Fibroblast of skin of left biceps (primary cell): ENCODE measurements at regions not wholly inside any gene's neighbourhood (a gene's known extent, or its start where the extent isn't known, plus 50 kb on each side); places are given as distances from the start of the nearest gene placed in this dataset.
"Not testable (repeated sequence)": the region's sequence is repeated elsewhere in the genome, so short reads cannot be mapped to it uniquely, and the experiment has no call there.

ENCODE experiments used
- DNase-seq, 2 experiments: peaks; one replicate each; pipeline ENCODE4 v3.0.0-alpha.2; 2013; ENCODE audit warnings: low read depth in 2 of 2

- DNase-seq = no peak
These were observed 51.1 kb upstream of the NUDT6 start for GRCh38 chr4:122973465-122973864.

DNA sequence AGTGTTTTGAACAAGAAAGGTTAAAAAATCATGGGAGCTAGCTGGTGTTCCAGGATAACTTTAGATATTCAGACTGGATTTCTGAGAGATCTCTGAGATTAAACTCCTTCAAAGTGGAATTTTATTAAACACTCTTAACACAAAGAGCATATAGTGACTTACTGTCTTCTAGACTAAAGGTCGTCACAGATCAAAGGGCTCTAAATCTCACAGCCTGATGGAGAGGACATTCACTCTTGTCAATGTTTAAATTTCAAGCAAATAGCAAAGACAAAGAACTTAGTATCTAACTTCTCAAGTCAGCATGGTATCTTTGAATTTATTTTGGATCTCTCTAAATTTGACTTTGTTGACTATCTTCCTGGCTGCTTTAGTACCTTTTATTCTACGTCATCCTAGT is 53.7 kb upstream of the NUDT6 start:
- DNase-seq = no peak

DNA sequence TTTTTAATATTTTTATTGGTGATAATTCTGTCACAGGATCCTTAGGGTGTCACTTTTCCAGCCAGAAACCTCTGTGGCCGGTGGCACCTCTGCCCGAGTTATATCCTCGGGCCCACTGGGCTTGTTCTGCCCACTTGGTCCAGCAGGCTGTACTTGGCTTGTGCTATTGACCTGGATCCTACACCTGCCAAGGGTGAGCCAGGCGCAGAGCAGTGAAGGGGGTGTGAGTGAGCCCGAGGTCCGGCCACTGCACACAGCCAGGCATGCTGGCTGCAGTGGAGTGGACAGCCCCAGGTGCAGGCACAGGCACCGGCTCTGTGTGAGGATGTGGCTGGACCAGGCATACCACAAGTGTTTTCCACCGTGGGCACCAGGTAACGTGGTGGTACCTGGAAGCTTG is 54.7 kb upstream of the NUDT6 start:
- no peak for DNase-seq

- no peak for DNase-seq
These were observed 55.7 kb upstream of the NUDT6 start for GRCh38 chr4:122978109-122978508.

- no peak for DNase-seq
These were observed 56.4 kb upstream of the NUDT6 start for GRCh38 chr4:122978789-122979188.

GRCh38 chr4:122980860-122981259 is 58.5 kb upstream of the NUDT6 start:
- no peak for DNase-seq

DNA sequence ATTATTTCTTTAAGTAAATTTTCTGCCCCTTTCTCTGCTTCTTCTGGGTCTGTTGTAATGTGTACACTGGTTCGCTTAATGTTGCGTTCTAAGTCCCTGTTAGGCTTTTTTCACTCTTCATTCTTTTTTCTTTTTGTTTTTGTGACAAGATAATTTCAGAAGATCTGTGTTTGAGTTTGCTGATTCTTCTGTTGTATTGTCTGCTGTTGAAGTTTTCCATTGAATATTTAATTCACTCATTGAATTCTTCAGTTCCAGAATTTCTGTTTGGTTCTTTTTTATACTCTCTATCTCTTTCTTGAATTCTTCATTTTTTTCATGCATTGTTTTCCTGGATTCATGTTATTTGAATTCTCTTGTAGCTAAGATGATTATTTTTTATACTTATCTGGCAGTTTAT is 66.3 kb upstream of the NUDT6 start:
- DNase-seq = no peak

- DNase-seq = no peak
These were observed 68.5 kb upstream of the NUDT6 start for GRCh38 chr4:122990891-122991290.

DNA sequence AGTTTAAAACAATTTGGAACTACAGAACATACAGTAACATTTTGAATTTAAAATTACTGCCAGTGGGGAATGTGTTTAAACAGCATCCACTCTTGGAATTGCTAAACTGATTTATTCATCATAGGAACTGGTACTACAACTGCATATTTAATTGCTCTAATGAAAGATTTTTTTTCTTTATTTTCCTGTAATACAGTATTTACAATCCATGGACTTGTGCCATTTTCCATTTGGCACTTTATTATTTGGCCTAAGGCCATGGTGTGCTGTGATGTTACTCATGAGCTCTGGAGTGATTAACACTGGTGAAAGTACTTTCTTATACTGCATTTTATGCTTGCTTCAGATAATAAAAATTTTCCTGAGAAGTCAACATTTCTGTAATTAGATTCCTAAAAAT is 69.7 kb upstream of the NUDT6 start:
- peak; percentile 5 to 8 for DNase-seq

DNA sequence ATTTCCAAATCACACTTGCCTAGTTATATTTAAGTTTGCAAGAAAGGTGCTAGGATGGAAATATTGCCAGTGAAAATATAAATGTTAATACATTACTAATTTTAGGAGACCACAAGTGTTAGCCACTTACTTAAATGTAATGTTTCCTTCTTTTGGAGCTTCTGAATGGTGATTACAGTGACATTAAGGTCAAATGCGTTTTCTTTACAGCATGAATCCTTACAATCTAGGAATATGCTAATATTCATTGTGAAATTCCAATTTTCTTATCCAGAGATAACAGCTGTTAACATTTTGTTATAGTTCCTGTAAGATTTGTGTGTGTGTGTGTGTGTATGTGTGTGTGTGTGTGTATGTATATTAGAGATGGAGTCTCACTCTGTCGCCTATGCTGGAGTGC is 70.2 kb upstream of the NUDT6 start:
- DNase-seq = no peak

- no peak for DNase-seq
These were observed 74.0 kb upstream of the NUDT6 start for GRCh38 chr4:122996350-122996749.

DNA sequence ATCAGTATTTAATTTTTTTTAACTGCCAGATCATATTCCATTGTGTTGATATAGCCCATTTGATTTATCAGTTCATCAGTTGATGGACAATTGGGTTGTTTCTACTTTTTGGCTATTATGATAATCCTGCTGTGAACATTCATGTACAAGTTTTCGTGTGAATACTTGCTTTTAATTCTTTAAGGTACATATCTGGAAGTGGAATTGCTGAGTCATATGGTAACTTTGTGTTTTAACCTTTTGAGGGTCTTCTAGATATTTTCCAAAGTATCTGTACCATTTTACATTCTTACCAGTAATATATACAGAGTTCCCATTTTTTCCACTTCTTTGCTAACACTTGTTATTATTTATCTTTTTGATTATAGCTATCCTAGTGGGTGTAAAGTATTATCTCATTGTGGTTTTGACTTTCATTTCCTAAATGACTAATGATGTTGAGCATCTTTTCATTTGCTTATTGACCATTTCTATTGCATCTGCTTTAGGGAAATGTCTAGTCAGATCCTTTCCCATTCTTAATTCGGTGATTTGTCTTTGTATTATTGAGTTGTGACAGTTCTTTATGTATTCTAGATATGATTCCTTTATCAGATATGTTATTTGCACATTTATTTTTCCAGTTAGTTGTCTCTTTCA is 75.2 kb upstream of the NUDT6 start:
- no peak for DNase-seq

DNA sequence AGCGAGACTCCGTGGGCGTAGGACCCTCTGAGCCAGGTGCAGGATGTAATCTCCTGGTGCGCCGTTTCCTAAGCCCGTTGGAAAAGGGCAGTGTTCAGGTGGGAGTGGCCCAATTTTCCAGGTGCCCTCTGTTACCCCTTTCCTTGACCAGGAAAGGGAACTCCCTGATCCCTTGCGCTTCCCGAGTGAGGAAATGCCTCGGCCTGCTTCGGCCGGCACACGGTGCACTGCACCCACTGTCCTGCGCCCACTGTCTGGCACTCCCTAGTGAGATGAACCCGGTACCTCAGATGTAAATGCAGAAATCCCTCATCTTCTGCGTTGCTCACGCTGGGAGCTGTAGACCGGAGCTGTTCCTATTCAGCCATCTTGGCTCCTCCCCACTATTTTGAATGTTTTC is 81.7 kb upstream of the NUDT6 start:
- not testable (repeated sequence) for DNase-seq

DNA sequence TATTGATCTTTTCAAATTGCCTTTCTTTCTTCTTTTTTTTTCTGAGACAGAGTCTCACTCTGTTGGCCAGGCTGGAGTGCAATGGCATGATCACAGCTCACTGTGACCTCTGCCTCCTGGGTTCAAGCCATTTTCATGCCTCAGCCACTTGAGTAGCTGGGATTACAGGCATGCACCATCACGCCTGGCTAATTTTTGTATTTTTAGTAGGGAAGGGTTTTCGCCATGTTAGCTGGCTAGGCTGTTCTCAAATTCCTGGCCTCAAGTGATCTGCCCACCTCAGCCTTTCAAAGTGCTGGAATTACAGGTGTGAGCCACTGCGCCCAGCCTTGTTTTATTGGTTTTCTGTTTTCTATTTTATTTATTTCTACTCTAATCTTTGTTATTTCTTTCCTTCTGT is 82.7 kb upstream of the NUDT6 start:
- not testable (repeated sequence) for DNase-seq

DNA sequence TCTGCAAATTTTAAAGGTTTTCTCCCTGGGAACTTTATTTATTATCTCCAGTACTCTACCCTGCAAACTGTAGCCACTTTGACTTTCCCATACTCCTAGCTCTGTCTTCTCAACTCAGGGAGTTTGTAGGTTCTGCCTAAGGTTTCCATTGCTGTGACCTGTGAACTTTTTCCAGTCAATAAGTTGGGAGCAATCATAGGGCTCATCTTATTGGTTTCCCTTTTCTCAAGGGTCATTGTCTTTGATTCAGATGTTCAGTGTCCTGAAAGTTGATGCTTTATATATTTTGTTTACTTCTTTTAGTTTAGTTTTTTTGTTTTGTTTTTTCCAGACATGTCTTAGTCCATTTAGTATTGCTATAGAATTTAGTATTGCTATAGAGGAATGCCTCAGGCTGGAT is 85.3 kb upstream of the NUDT6 start:
- DNase-seq = no peak

DNA sequence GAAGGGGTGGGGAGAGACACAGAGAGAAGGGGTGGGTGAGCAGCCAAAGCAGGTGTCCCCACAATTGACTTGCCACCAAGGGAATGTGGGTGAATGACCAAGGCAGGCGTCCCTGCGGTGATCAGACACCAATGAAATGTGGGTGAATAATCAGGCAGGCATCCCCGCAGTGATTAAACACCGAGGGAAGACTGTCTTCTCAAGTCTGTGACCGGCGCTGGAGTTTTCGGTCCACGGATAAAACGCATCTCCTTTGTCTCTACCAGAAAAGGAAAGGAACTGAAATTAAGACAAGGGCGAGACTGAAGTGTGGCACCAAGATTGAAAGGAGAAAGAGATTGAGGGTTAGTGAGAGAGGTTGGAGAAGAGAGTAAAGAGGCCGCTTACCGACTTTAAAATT is 90.0 kb upstream of the NUDT6 start:
- not testable (repeated sequence) for DNase-seq

DNA sequence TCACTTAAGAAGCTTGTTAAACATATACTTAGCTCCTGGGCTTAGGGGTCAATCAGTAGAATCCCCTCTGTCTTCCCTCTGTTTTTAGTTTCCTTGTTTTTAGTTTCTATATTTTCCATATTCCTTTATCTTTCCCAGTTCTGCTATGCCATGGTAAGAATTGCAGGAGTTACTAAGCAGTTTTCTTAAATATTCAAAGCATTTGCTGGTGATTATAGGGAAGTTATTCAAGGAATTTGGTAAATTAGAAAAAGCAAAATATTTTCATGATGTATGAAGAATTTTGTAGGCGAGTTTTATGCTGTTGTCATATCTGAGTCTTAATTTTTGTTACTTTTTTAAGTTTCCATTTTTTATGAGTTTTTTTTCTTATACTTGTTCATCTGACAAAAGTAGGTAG is 91.6 kb upstream of the NUDT6 start:
- DNase-seq = no peak

DNA sequence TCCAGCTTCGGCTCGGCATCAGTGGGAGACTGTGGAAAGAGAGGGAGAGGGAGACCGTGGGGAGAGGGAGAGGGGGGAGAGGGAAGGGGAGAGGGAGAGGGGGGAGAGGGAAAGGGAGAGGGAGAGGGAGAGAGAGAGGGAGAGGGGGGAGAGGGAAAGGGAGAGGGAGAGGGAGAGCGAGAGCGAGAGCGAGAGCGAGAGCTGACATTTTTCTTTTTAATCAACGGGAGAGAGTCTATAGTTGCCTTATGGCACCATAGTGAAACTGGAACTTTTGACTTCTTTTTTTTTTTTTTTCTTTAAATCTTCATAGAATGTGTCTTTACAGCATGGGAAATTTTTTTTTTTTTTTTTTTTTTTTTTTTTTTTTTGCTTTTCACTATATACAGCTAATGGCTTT is 94.7 kb upstream of the NUDT6 start:
- DNase-seq = no peak

DNA sequence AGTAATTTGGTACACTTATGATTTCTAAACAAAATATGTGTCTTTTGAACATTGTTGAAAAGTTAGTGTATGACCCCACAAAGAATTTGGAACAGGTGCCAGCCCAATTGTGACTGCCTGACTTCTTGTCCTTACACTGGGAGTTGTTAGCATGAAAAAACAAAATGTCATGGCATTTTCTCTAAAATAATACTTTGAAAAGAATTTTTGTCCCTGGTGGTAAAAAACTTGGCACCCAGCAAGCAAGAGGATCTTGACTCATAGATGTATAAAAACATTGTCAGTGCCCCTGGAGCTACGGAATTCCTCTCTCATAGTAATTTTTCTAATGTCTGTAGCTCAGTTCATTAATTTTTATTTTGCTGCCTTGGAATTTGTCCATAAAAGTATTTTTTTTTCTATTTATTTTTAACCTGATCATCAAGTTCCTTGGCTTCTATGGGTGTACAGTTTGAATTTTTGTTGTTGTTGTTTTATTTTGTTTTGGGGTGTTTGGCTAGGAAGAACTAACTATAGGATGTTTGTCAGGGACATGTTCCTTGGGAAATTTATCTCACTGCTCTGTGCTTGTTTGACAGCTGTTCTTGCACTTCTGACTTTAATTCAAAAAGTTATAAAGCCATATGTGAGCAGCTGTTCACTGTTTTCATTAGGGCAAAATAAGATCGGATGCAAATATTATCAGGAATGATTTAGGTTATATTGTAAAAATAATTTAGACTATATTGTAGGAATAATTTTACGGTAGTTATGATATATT is 95.4 kb upstream of the NUDT6 start:
- peak; percentile 12 to 17 for DNase-seq

- DNase-seq = no peak
These were observed 96.0 kb upstream of the NUDT6 start for GRCh38 chr4:123018396-123018775.

DNA sequence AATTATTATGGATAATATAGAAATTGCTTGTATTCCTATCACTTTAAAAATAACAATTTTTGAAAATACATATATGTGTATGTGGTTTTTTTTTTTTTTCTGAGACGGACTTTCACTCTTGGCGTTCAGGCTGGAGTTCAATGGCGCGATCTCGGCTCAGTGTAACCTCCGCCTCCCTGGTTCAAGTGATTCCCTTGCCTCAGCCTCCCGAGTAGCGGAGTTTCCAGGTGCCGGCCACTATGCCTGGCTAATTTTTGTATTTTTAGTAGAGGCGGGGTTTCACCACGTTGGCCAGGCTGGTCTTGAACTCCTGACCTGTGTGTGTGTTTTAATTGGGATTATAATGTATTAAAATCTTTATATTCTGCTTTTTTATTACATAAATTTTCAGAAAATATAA is 97.9 kb upstream of the NUDT6 start:
- DNase-seq = no peak

DNA sequence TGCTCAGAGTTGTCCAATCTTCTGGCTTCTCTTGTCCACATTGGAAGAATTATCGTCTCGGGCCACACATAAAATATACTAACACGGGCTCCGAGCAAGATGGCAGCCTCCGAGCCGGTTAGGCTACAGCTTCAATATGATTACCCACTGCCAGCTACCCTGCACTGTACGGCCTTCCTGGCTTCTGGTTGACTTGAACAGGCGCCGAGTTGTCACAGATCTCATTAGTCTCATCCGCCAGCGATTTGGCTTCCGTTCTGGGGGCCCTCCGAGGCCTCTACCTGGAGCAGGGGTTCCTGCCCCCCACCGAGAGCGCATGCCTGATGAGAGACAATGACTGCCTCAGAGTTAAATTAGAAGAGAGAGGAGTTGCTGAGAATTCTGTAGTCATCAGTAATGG is 101.2 kb upstream of the NUDT6 start:
- DNase-seq = no peak

DNA sequence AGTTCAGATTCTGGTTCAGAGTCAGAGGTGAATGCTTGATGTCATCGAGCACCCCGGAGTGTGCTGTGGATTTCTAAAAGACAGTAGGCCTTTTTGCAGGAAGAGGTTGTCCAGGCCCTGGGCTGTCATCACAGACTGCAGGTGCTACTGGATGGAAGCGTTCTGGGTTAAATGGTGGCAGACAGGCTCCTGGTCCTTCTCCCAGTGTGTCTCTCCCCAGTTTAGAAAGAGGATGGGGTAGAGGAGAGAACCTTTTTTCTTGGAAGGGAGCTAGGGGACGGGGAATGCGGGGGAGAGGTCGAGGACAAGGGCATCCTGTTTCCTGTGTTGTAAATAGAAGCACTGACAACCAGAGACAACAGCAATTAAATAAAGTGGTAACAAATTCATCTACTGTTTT is 102.3 kb upstream of the NUDT6 start:
- DNase-seq = no peak

GRCh38 chr4:123025398-123025797 is 103.0 kb upstream of the NUDT6 start:
- DNase-seq = no peak
